ENCODE measurements at regions not wholly inside any gene's neighbourhood (a gene's known extent, or its start where the extent isn't known, plus 50 kb on each side); places are given as distances from the start of the nearest gene placed in this dataset.

DNA sequence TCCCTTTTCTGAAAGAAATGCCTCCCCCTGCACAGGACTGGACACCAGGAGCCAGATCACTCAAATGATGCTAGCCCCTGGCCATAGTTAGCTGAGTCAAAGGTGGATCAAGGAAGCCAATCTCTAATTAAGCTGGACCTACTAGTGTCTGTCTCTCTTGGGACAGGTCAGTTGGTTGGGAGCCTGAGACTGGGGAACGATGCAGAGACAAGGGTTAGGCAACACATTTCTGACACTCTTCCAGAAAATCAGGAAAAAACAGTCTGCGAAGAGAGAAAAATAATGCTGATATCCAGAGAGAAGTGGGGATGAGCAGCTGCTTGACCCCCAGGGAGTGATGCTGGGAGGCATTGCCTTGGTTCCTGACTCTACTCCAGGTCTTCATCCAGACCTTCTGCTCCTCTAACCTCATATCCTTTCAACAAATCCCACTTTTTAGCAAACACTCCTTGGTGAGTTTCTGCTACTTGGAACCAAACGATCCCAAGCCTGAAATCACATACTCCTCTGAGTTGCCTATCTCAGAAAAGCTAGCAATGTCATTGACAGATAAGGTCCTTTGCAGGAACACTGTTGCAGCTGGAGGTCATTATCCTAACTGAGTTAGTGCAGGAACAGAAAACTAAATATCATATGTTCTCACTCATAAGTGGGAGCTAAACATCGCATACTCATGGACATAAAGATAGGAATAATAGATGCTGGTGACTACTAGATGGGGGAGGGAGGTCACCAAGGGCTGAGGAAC lies 369.7 kb downstream of the COG6 start:
- intact Hi-C loops (cut with DNase I), result no loop called here
- no peak overlapping the region for H3K4me3 ChIP-seq
- no peaks in the 10 kb centered on the region for H3K4me1 ChIP-seq
- peaks cover 0 to 3% (median 0%) of the 10 kb centered on the region in 3 donors for H3K27me3 ChIP-seq (ENCODE audit: insufficient read depth in 3 of 3, low read length in 2 of 3)
- H3K9me3 ChIP-seq, result no peaks in the 10 kb centered on the region
- H3K27ac ChIP-seq, result no peak overlapping the region
- TF ChIP-seq, protein P1, sequence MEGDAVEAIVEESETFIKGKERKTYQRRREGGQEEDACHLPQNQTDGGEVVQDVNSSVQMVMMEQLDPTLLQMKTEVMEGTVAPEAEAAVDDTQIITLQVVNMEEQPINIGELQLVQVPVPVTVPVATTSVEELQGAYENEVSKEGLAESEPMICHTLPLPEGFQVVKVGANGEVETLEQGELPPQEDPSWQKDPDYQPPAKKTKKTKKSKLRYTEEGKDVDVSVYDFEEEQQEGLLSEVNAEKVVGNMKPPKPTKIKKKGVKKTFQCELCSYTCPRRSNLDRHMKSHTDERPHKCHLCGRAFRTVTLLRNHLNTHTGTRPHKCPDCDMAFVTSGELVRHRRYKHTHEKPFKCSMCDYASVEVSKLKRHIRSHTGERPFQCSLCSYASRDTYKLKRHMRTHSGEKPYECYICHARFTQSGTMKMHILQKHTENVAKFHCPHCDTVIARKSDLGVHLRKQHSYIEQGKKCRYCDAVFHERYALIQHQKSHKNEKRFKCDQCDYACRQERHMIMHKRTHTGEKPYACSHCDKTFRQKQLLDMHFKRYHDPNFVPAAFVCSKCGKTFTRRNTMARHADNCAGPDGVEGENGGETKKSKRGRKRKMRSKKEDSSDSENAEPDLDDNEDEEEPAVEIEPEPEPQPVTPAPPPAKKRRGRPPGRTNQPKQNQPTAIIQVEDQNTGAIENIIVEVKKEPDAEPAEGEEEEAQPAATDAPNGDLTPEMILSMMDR (IDR thresholded peaks at IDR 0.05), result no peak
- DNase-seq (peak in 1 of 2 donors; percentile 52), ATAC-seq (peak in 3 of 4 donors; percentile 35 to 38 (median 35))
- WGBS, 3 donors, result 38 to 58% (median 47%) methylated on average over 4 of the region's 4 CpGs
- H3K36me3 ChIP-seq (ENCODE audit: insufficient read depth in 1 of 2, low read depth in 1 of 2), result no peaks in the 10 kb centered on the region

GRCh38 chr13:40026174-40026585 lies 370.7 kb downstream of the COG6 start:
- DNase-seq (no peak), ATAC-seq (no peak)
- Histone ChIP-seq H3K36me3 (ENCODE audit: insufficient read depth in 1 of 2, low read depth in 1 of 2) (no peaks in the 10 kb centered on the region), H3K27ac (no peak overlapping the region), H3K27me3 (ENCODE audit: insufficient read depth in 3 of 3, low read length in 2 of 3) (peaks cover 0 to 3% (median 0%) of the 10 kb centered on the region in 3 donors), H3K9me3 (no peaks in the 10 kb centered on the region), H3K4me3 (no peak overlapping the region), H3K4me1 (no peaks in the 10 kb centered on the region)
- intact Hi-C loops (cut with DNase I), result no loop called here
- WGBS, 3 donors, result 80 to 83% (median 80%) methylated on average over 5 of the region's 5 CpGs
- TF ChIP-seq, protein P1 (IDR thresholded peaks at IDR 0.05), result no peak

DNA sequence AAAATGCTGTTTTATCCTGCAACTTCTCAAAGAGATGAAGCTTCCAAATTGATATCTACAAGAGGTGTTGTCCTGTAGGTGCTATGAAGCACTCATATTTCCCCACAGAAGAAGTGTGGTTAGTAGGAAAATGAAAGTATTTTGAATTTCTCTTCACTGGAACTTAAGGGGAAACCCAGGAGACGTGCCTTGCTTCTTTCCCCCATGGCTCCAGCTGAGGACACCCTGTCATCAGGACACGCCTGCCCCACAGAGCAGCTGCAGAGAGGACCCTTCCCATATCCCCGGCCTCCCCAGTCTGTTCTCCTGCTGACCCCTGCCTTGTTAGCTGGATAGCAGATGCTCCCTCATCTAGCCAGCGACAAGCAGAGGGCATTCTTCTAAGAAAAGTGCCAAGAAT lies 371.3 kb downstream of the COG6 start:
- DNase-seq (no peak), ATAC-seq (no peak)
- no peaks in the 10 kb centered on the region for H3K9me3 ChIP-seq
- no peaks in the 10 kb centered on the region for H3K4me1 ChIP-seq
- peaks cover 0 to 3% (median 0%) of the 10 kb centered on the region in 3 donors for H3K27me3 ChIP-seq (ENCODE audit: insufficient read depth in 3 of 3, low read length in 2 of 3)
- TF ChIP-seq, protein P1 (IDR thresholded peaks at IDR 0.05), result no peak
- no peak overlapping the region for H3K4me3 ChIP-seq
- no peaks in the 10 kb centered on the region for H3K36me3 ChIP-seq (ENCODE audit: insufficient read depth in 1 of 2, low read depth in 1 of 2)
- WGBS, 3 donors, result 78 to 86% (median 79%) methylated on average over 4 of the region's 4 CpGs
- intact Hi-C loops (cut with DNase I), result no loop called here
- no peak overlapping the region for H3K27ac ChIP-seq

- Histone ChIP-seq H3K9me3 (no peaks in the 10 kb centered on the region), H3K4me1 (no peaks in the 10 kb centered on the region), H3K4me3 (no peak overlapping the region), H3K27ac (no peak overlapping the region), H3K36me3 (ENCODE audit: insufficient read depth in 1 of 2, low read depth in 1 of 2) (no peaks in the 10 kb centered on the region), H3K27me3 (ENCODE audit: insufficient read depth in 3 of 3, low read length in 2 of 3) (peaks cover 0 to 3% (median 0%) of the 10 kb centered on the region in 3 donors)
- intact Hi-C loops (cut with DNase I), result no loop called here
- 93 to 98% (median 94%) methylated on average over 2 of the region's 2 CpGs for WGBS, 3 donors
- TF ChIP-seq, protein P1 (IDR thresholded peaks at IDR 0.05), result no peak
- DNase-seq (no peak), ATAC-seq (no peak)
Observed at GRCh38 chr13:40028446-40028845, 373.0 kb downstream of the COG6 start.

GRCh38 chr13:40031031-40031430 lies 375.6 kb downstream of the COG6 start:
- TF ChIP-seq, protein P1 (IDR thresholded peaks at IDR 0.05), result no peak
- Histone ChIP-seq H3K36me3 (ENCODE audit: insufficient read depth in 1 of 2, low read depth in 1 of 2) (no peaks in the 10 kb centered on the region), H3K27me3 (ENCODE audit: insufficient read depth in 3 of 3, low read length in 2 of 3) (no peaks in the 10 kb centered on the region), H3K4me3 (no peak overlapping the region), H3K9me3 (no peaks in the 10 kb centered on the region), H3K27ac (no peak overlapping the region), H3K4me1 (no peaks in the 10 kb centered on the region)
- no peak for ATAC-seq
- 70 to 75% (median 72%) methylated on average over 4 of the region's 4 CpGs for WGBS, 3 donors
- intact Hi-C loops (cut with DNase I), result no loop called here
- no peak for DNase-seq
